ENCODE measurements at regions not wholly inside any gene's neighbourhood (a gene's known extent, or its start where the extent isn't known, plus 50 kb on each side); places are given as distances from the start of the nearest gene placed in this dataset.

DNA sequence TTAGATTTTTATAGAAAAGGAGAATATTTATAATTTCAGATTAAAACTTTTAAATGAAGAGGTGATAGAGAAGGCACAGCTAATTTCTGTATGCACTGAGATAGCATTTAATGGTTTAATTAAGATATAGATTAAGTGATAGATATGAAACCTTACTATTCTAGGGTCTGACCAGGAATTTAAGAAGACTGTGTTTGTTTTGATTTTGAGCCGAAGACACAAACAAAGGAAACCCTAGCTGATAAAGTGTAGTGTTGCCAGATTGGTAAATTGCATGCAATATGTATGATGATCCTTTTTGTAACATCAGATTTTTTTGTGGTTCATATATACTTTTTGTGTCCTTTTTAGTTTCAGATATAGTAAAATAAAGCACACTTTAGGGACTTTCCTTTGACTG is 141.8 kb downstream of the ZPLD1 start:
- Mint-ChIP-seq H3K27me3 (peaks cover 9% of the 10 kb centered on the region), H3K4me3 (no peak overlapping the region), H3K27ac (no peak overlapping the region), H3K9me3 (no peaks in the 10 kb centered on the region), H3K36me3 (ENCODE audit: low read depth) (no peaks in the 10 kb centered on the region), H3K4me1 (ENCODE audit: low read depth) (no peaks in the 10 kb centered on the region)
- TF ChIP-seq, protein P1, sequence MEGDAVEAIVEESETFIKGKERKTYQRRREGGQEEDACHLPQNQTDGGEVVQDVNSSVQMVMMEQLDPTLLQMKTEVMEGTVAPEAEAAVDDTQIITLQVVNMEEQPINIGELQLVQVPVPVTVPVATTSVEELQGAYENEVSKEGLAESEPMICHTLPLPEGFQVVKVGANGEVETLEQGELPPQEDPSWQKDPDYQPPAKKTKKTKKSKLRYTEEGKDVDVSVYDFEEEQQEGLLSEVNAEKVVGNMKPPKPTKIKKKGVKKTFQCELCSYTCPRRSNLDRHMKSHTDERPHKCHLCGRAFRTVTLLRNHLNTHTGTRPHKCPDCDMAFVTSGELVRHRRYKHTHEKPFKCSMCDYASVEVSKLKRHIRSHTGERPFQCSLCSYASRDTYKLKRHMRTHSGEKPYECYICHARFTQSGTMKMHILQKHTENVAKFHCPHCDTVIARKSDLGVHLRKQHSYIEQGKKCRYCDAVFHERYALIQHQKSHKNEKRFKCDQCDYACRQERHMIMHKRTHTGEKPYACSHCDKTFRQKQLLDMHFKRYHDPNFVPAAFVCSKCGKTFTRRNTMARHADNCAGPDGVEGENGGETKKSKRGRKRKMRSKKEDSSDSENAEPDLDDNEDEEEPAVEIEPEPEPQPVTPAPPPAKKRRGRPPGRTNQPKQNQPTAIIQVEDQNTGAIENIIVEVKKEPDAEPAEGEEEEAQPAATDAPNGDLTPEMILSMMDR (IDR thresholded peaks at IDR 0.05): no peak
- H3K4me3 ChIP-seq (ENCODE audit: low read length): no peak overlapping the region
- no peak overlapping the region for H3K27ac ChIP-seq (ENCODE audit: low read depth in 1 of 2, low read length in 2 of 2)
- ATAC-seq (ENCODE audit: poor library complexity) (no peak), DNase-seq (no peak)
- POLR2A ChIA-PET: no interaction called here
- CTCF ChIA-PET: no interaction called here
- H3K36me3 ChIP-seq (ENCODE audit: insufficient read depth, low read length): no peaks in the 10 kb centered on the region
- H3K9me3 ChIP-seq (ENCODE audit: control insufficient read depth in 1 of 2, insufficient read depth in 1 of 2, low read length in 2 of 2): no peaks in the 10 kb centered on the region
- intact Hi-C loops (cut with DNase I, micrococcal nuclease): no loop called here
- H3K4me1 ChIP-seq (ENCODE audit: insufficient read depth, low read length): no peaks in the 10 kb centered on the region
- H3K27me3 ChIP-seq (ENCODE audit: control insufficient read depth in 1 of 2, insufficient read depth in 2 of 2, low read length in 2 of 2): no peaks in the 10 kb centered on the region

GRCh38 chr3:102577082-102577789 is 142.4 kb downstream of the ZPLD1 start:
- Histone ChIP-seq H3K27me3 (ENCODE audit: control insufficient read depth in 1 of 2, insufficient read depth in 2 of 2, low read length in 2 of 2) (no peaks in the 10 kb centered on the region), H3K9me3 (ENCODE audit: control insufficient read depth in 1 of 2, insufficient read depth in 1 of 2, low read length in 2 of 2) (no peaks in the 10 kb centered on the region), H3K4me3 (ENCODE audit: low read length) (no peak overlapping the region), H3K27ac (ENCODE audit: low read depth in 1 of 2, low read length in 2 of 2) (no peak overlapping the region), H3K36me3 (ENCODE audit: insufficient read depth, low read length) (no peaks in the 10 kb centered on the region), H3K4me1 (ENCODE audit: insufficient read depth, low read length) (no peaks in the 10 kb centered on the region)
- CTCF ChIA-PET: no interaction called here
- POLR2A ChIA-PET: no interaction called here
- Mint-ChIP-seq H3K27me3 (peaks cover 5% of the 10 kb centered on the region), H3K36me3 (ENCODE audit: low read depth) (no peaks in the 10 kb centered on the region), H3K27ac (no peak overlapping the region), H3K9me3 (no peaks in the 10 kb centered on the region), H3K4me1 (ENCODE audit: low read depth) (no peaks in the 10 kb centered on the region), H3K4me3 (no peak overlapping the region)
- intact Hi-C loops (cut with DNase I, micrococcal nuclease): no loop called here
- no peak for ATAC-seq (ENCODE audit: poor library complexity)
- no peak for DNase-seq
- TF ChIP-seq, protein P1 (IDR thresholded peaks at IDR 0.05): no peak

- Mint-ChIP-seq H3K27ac (no peak overlapping the region), H3K4me3 (no peak overlapping the region), H3K27me3 (peaks cover 3% of the 10 kb centered on the region), H3K9me3 (no peaks in the 10 kb centered on the region), H3K4me1 (ENCODE audit: low read depth) (no peaks in the 10 kb centered on the region), H3K36me3 (ENCODE audit: low read depth) (no peaks in the 10 kb centered on the region)
- H3K27ac ChIP-seq (ENCODE audit: low read depth in 1 of 2, low read length in 2 of 2): no peak overlapping the region
- H3K27me3 ChIP-seq (ENCODE audit: control insufficient read depth in 1 of 2, insufficient read depth in 2 of 2, low read length in 2 of 2): no peaks in the 10 kb centered on the region
- no peak for DNase-seq
- no peak for ATAC-seq (ENCODE audit: poor library complexity)
- TF ChIP-seq, protein P1 (IDR thresholded peaks at IDR 0.05): no peak
- CTCF ChIA-PET: no interaction called here
- no peaks in the 10 kb centered on the region for H3K4me1 ChIP-seq (ENCODE audit: insufficient read depth, low read length)
- POLR2A ChIA-PET: no interaction called here
- H3K36me3 ChIP-seq (ENCODE audit: insufficient read depth, low read length): no peaks in the 10 kb centered on the region
- no peaks in the 10 kb centered on the region for H3K9me3 ChIP-seq (ENCODE audit: control insufficient read depth in 1 of 2, insufficient read depth in 1 of 2, low read length in 2 of 2)
- intact Hi-C loops (cut with DNase I, micrococcal nuclease): no loop called here
- H3K4me3 ChIP-seq (ENCODE audit: low read length): no peak overlapping the region
These were observed 145.9 kb downstream of the ZPLD1 start for GRCh38 chr3:102580760-102581159.
